Esophagus squamous epithelium (tissue), 4 donors: ENCODE measurements at regions not wholly inside any gene's neighbourhood (a gene's known extent, or its start where the extent isn't known, plus 50 kb on each side); places are given as distances from the start of the nearest gene placed in this dataset.

ENCODE experiments used
- POLR2A ChIP-seq, 4 donors: fragments of 450-650 bp; IDR thresholded peaks; one replicate each; pipeline ENCODE4 v1.6.1; 2017; ENCODE audit warnings: antibody characterized with exemption in 4 of 4, mild to moderate bottlenecking in 4 of 4, moderate library complexity in 3 of 4
- TF ChIP-seq, protein P1 (sequence below), 6 experiments: fragments of 450-650 bp in 4 of 6; fragments of 200-600 bp in 2 of 6; sonication (generic) in 2 of 6; IDR thresholded peaks; one replicate each; pipeline ENCODE4 v1.5.1; 2016 to 2019; ENCODE audit warnings: antibody characterized with exemption in 6 of 6, mild to moderate bottlenecking in 4 of 6, moderate library complexity in 4 of 6

- TF ChIP-seq, protein P1, sequence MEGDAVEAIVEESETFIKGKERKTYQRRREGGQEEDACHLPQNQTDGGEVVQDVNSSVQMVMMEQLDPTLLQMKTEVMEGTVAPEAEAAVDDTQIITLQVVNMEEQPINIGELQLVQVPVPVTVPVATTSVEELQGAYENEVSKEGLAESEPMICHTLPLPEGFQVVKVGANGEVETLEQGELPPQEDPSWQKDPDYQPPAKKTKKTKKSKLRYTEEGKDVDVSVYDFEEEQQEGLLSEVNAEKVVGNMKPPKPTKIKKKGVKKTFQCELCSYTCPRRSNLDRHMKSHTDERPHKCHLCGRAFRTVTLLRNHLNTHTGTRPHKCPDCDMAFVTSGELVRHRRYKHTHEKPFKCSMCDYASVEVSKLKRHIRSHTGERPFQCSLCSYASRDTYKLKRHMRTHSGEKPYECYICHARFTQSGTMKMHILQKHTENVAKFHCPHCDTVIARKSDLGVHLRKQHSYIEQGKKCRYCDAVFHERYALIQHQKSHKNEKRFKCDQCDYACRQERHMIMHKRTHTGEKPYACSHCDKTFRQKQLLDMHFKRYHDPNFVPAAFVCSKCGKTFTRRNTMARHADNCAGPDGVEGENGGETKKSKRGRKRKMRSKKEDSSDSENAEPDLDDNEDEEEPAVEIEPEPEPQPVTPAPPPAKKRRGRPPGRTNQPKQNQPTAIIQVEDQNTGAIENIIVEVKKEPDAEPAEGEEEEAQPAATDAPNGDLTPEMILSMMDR (IDR thresholded peaks at IDR 0.05) = no peak
- TF ChIP-seq POLR2A (IDR thresholded peaks at IDR 0.05) = no peak
Measured at GRCh38 chr9:75633451-75634057, 256.9 kb upstream of the PCSK5 start.
